CD14-positive monocyte (primary cell): ENCODE measurements at regions not wholly inside any gene's neighbourhood (a gene's known extent, or its start where the extent isn't known, plus 50 kb on each side); places are given as distances from the start of the nearest gene placed in this dataset.

ENCODE experiments used
- DNase-seq, 3 donors: peaks; one replicate each; pipeline ENCODE4 v3.0.0-alpha.2; 2011 to 2022
- H2AFZ ChIP-seq: 2 replicates; pipeline ENCODE4 v1.6.0; 2012; ENCODE audit warnings: mild to moderate bottlenecking, low read depth, low read length, inconsistent platforms; ENCODE audit not compliant: insufficient read depth, poor library complexity, severe bottlenecking
- H3K27ac ChIP-seq, 2 donors: 1 replicate in 1 of 2; 2 replicates in 1 of 2; pipeline ENCODE4 v1.5.1; 2012 to 2013; ENCODE audit warnings: low read length in 2 of 2, control low read depth in 1 of 2, inconsistent platforms in 1 of 2, low read depth in 1 of 2, mild to moderate bottlenecking in 1 of 2
- H3K27me3 ChIP-seq, 2 donors: one replicate each; pipeline versions ENCODE4 v1.6.0 to v1.6.1; 2011 to 2013; ENCODE audit warnings: low read length in 2 of 2; ENCODE audit not compliant: control insufficient read depth in 2 of 2, insufficient read depth in 2 of 2
- H3K36me3 ChIP-seq, 2 donors: replicated peaks in 1 of 2; 1 replicate in 1 of 2; 2 replicates in 1 of 2; pipeline versions ENCODE4 v1.5.1 to v1.6.1; 2012 to 2013; ENCODE audit warnings: low read length in 2 of 2, control low read depth in 1 of 2, inconsistent platforms in 1 of 2, mild to moderate bottlenecking in 1 of 2; ENCODE audit not compliant: insufficient read depth in 2 of 2, control insufficient read depth in 1 of 2
- H3K4me1 ChIP-seq, 2 donors: 1 replicate in 1 of 2; 2 replicates in 1 of 2; pipeline versions ENCODE4 v1.5.1 to v1.6.1; 2012 to 2013; ENCODE audit warnings: low read length in 2 of 2, control low read depth in 1 of 2, inconsistent platforms in 1 of 2, mild to moderate bottlenecking in 1 of 2, moderate library complexity in 1 of 2; ENCODE audit not compliant: insufficient read depth in 2 of 2, control insufficient read depth in 1 of 2
- H3K4me2 ChIP-seq: replicated peaks from 2 replicates; pipeline ENCODE3; 2012; ENCODE audit warnings: low read length, moderate library complexity, mild to moderate bottlenecking; ENCODE audit not compliant: poor library complexity, severe bottlenecking; ENCODE audit errors: extremely low read depth
- H3K4me3 ChIP-seq, 3 experiments: fragments of 200-600 bp in 1 of 3; sonication (generic) in 1 of 3; replicated peaks in 1 of 3; 1 replicate in 2 of 3; 2 replicates in 1 of 3; pipeline ENCODE4 v1.5.1; 2011 to 2013; ENCODE audit warnings: low read length in 3 of 3, mild to moderate bottlenecking in 3 of 3, control low read depth in 2 of 3, low read depth in 2 of 3, inconsistent platforms in 1 of 3, moderate library complexity in 1 of 3
- H3K79me2 ChIP-seq: 2 replicates; pipeline ENCODE4 v1.6.0; 2012; ENCODE audit warnings: mild to moderate bottlenecking, control low read depth, inconsistent platforms, low read length, moderate library complexity; ENCODE audit not compliant: insufficient read depth
- H3K9ac ChIP-seq: 2 replicates; pipeline ENCODE4 v1.6.0; 2017; ENCODE audit warnings: low read length, mild to moderate bottlenecking; ENCODE audit not compliant: insufficient read depth, poor library complexity, severe bottlenecking
- H3K9me3 ChIP-seq, 2 donors: replicated peaks in 1 of 2; 1 replicate in 1 of 2; 2 replicates in 1 of 2; pipeline versions ENCODE4 v1.5.1 to v1.6.1; 2012 to 2013; ENCODE audit warnings: low read length in 2 of 2, control low read depth in 1 of 2; ENCODE audit not compliant: control insufficient read depth in 1 of 2, insufficient read depth in 1 of 2
- H4K20me1 ChIP-seq: 2 replicates; pipeline ENCODE4 v1.6.0; 2012; ENCODE audit warnings: mild to moderate bottlenecking, low read length, control low read depth, moderate library complexity; ENCODE audit not compliant: insufficient read depth
- H3K27ac Mint-ChIP-seq, 7 donors: one replicate each; pipeline ENCODE4 v1.8.0; 2020; ENCODE audit warnings: mild to moderate bottlenecking in 7 of 7, mixed read lengths in 7 of 7, moderate library complexity in 6 of 7, inconsistent platforms in 2 of 7
- H3K27me3 Mint-ChIP-seq, 3 donors: one replicate each; pipeline ENCODE4 v1.8.0; 2021 to 2022; ENCODE audit warnings: low read depth in 3 of 3, mild to moderate bottlenecking in 3 of 3, mixed read lengths in 3 of 3, moderate library complexity in 3 of 3, inconsistent platforms in 1 of 3
- H3K36me3 Mint-ChIP-seq, 2 donors: one replicate each; pipeline ENCODE4 v1.8.0; 2020; ENCODE audit warnings: mixed read lengths in 2 of 2, inconsistent platforms in 1 of 2, mild to moderate bottlenecking in 1 of 2
- H3K4me1 Mint-ChIP-seq: one replicate; pipeline ENCODE4 v1.8.0; 2020; ENCODE audit warnings: mild to moderate bottlenecking, mixed read lengths
- H3K4me3 Mint-ChIP-seq, 2 donors: one replicate each; pipeline ENCODE4 v1.8.0; 2020; ENCODE audit warnings: mild to moderate bottlenecking in 2 of 2, mixed read lengths in 2 of 2, moderate library complexity in 1 of 2
- H3K9me3 Mint-ChIP-seq, 7 donors: one replicate each; pipeline ENCODE4 v1.8.0; 2020 to 2022; ENCODE audit warnings: mixed read lengths in 7 of 7, mild to moderate bottlenecking in 6 of 7, moderate library complexity in 6 of 7, inconsistent platforms in 2 of 7
- CTCF ChIP-seq: fragments of 200-600 bp; IDR thresholded peaks from one replicate; pipeline ENCODE4 v1.8.0; 2022; ENCODE audit warnings: antibody characterized with exemption, mild to moderate bottlenecking
- WGBS: methylation state at CpG from one replicate; pipeline ENCODE4 v1.1.5; 2013; ENCODE audit warnings: missing lambda C conversion rate; ENCODE audit not compliant: insufficient coverage; 5-methylcytosine and 5-hydroxymethylcytosine counted together
- intact Hi-C, 2 donors: fragments of 100-400 bp; cut with micrococcal nuclease; formaldehyde crosslinking; loops; one replicate each; pipeline versions ENCODE4 v1.15.0 to v1.15.1; 2023

GRCh38 chr1:195878478-195878877 lies 729.8 kb downstream of the KCNT2 start:
- Mint-ChIP-seq H3K4me1 (no peaks in the 10 kb centered on the region), H3K27me3 (no peaks in the 10 kb centered on the region), H3K4me3 (no peak overlapping the region), H3K27ac (no peak overlapping the region), H3K9me3 (peaks cover 0 to 5% (median 3%) of the 10 kb centered on the region in 7 donors), H3K36me3 (no peaks in the 10 kb centered on the region)
- Histone ChIP-seq H3K27ac (no peak overlapping the region), H3K9me3 (peaks cover 0 to 3% of the 10 kb centered on the region in 2 donors), H2AFZ (no peak overlapping the region), H4K20me1 (no peaks in the 10 kb centered on the region), H3K36me3 (no peaks in the 10 kb centered on the region), H3K4me2 (no peak overlapping the region), H3K9ac (no peak overlapping the region), H3K4me1 (no peaks in the 10 kb centered on the region), H3K79me2 (no peaks in the 10 kb centered on the region), H3K4me3 (no peak overlapping the region), H3K27me3 (no peaks in the 10 kb centered on the region)
- no peak for DNase-seq
- intact Hi-C loops = no loop called here
- 100% methylated on average over 2 of the region's 2 CpGs for WGBS
- no peak for TF ChIP-seq CTCF

GRCh38 chr1:195876792-195877191 lies 731.4 kb downstream of the KCNT2 start:
- 44% methylated on average over 2 of the region's 4 CpGs for WGBS
- intact Hi-C loops = no loop called here
- Histone ChIP-seq H3K4me1 (no peaks in the 10 kb centered on the region), H3K4me2 (no peak overlapping the region), H3K9me3 (peaks cover 0 to 3% of the 10 kb centered on the region in 2 donors), H4K20me1 (no peaks in the 10 kb centered on the region), H3K27me3 (no peaks in the 10 kb centered on the region), H3K4me3 (no peak overlapping the region), H2AFZ (no peak overlapping the region), H3K36me3 (no peaks in the 10 kb centered on the region), H3K9ac (no peak overlapping the region), H3K79me2 (no peaks in the 10 kb centered on the region), H3K27ac (no peak overlapping the region)
- DNase-seq = no peak
- Mint-ChIP-seq H3K27ac (no peak overlapping the region), H3K4me3 (no peak overlapping the region), H3K36me3 (no peaks in the 10 kb centered on the region), H3K9me3 (peaks cover 0 to 6% (median 4%) of the 10 kb centered on the region in 7 donors), H3K27me3 (no peaks in the 10 kb centered on the region), H3K4me1 (no peaks in the 10 kb centered on the region)
- no peak for TF ChIP-seq CTCF
